H1 (cell line): ENCODE measurements at regions not wholly inside any gene's neighbourhood (a gene's known extent, or its start where the extent isn't known, plus 50 kb on each side); places are given as distances from the start of the nearest gene placed in this dataset.

Source experiments
- JUND ChIP-seq: IDR thresholded peaks from 2 replicates; pipeline ENCODE4 v1.6.1; 2011; ENCODE audit warnings: mild to moderate bottlenecking, improper control_type of control experiment, low read length

DNA sequence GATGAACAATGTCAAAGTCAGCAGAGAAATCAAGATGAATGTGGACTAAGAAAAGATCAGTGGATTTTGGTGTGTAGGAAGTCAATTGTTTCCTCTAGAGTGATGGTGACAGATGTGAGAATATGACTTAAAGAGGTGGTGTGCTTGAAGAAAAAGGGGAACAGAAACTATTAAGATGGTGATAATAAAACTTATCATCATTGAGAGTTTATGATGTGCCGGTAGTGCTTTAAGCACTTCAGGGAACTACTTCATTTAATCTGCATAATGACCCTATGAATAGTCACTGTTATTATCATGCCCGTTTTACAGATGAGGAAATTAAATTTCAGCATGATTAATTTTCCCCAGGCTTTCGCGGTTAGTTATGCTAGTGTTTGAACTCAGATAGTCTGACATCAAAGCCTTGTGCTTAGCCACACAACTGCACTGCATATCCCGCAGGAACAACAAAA is 246.9 kb upstream of the LRRC7 start (continued):
- no peak for TF ChIP-seq JUND
- TF ChIP-seq, all 59 proteins: peak for 0
